AG10803 (cell line): ENCODE measurements at regions not wholly inside any gene's neighbourhood (a gene's known extent, or its start where the extent isn't known, plus 50 kb on each side); places are given as distances from the start of the nearest gene placed in this dataset.

Experiments used
- DNase-seq: peaks from one replicate; pipeline ENCODE4 v3.0.0; 2010; ENCODE audit warnings: low read depth
- H3K4me3 ChIP-seq: 2 replicates; pipeline ENCODE4 v1.5.1; 2011; ENCODE audit warnings: mild to moderate bottlenecking, low read length, control low read depth
- CTCF ChIP-seq: conservative IDR thresholded peaks from 2 replicates; pipeline ENCODE4 v1.5.1; 2011; ENCODE audit warnings: mild to moderate bottlenecking, low read length, control low read depth, inconsistent platforms

GRCh38 chr10:44033008-44033407 lies 351.9 kb downstream of the CXCL12 start:
- H3K4me3 ChIP-seq, result no peak overlapping the region
- TF ChIP-seq CTCF, result no peak
- DNase-seq, result peak; percentile 69

DNA sequence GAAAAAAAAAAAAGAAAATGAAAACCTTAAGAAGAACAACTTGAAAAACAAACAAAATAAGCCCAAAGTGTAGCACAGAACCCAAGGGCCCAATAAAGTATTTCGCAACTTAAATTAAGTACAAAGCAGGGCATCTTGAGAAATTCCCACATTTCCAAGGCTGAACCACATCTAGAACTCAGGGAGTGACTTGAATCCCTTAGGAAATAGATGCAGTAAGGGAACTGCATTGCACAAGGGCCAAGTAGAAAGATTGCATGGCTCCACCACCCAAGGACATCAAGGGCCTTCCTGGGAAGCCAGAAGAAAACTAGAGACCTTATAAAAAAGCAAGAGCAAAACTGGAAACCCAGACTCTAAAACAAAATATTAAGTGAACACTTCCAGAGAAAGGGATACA lies 352.7 kb downstream of the CXCL12 start:
- H3K4me3 ChIP-seq, result no peak overlapping the region
- TF ChIP-seq CTCF, result no peak
- DNase-seq, result peak; percentile 83

- H3K4me3 ChIP-seq, result no peak overlapping the region
- TF ChIP-seq CTCF, result no peak
- peak; percentile 35 for DNase-seq
These were observed 354.2 kb downstream of the CXCL12 start for GRCh38 chr10:44030738-44031137.

DNA sequence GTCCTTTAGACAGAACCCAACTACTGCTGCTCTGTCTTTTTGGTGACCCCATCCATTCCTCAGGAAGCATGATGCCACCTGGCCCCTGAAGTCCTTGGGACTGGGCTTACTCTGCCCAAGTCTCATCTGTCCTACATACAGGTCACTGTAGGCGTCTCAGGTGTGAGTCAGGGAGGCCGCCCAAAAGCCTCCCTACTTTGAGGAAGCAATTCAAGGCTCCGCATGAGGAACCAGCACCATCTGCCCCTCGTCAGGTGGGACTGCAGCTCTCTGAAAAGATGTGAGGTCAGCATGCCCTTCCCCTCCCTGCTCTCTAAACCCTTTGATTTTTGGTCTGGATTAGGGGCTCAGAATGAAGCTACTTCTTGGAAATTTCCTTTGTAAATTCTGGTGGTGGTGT lies 354.8 kb downstream of the CXCL12 start:
- TF ChIP-seq CTCF, result no peak
- H3K4me3 ChIP-seq, result no peak overlapping the region
- no peak for DNase-seq

DNA sequence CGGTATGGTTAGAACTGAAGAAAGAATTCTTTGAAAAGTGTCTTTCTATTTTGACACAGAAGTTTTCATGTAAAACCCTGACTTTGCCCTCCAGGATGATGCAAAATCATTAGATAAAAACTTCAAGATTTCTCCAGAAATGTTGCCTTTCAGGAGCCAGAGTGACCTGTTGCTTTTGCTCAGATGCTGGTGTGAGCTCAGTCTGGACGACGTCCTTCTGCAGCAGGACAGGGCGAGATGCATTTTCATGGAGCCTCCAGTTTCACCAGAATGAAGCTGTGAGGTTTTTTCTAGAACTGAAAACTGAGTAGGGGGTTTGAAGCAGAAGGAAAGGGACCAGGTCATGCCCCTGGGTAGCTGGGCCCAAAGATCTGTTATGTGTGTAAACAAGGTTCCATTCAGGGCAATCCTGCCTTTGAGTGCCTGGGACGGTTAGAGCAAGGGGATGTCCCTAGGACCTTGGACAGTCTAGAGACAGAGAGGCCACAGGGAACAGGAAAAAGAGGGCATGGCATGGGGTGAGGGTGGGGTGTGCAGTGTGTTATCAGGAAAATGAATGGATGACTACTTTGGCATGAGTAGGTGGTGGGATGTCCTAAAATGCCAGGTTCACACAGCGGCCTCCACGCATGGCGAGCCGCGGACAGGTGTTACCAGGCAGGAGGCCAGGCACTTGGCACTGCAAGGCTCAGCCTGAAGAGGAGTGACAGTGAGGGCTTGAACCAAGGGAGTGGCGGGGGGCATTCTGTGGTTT lies 356.3 kb downstream of the CXCL12 start:
- no peak for DNase-seq
- H3K4me3 ChIP-seq, result no peak overlapping the region
- TF ChIP-seq CTCF, result no peak

DNA sequence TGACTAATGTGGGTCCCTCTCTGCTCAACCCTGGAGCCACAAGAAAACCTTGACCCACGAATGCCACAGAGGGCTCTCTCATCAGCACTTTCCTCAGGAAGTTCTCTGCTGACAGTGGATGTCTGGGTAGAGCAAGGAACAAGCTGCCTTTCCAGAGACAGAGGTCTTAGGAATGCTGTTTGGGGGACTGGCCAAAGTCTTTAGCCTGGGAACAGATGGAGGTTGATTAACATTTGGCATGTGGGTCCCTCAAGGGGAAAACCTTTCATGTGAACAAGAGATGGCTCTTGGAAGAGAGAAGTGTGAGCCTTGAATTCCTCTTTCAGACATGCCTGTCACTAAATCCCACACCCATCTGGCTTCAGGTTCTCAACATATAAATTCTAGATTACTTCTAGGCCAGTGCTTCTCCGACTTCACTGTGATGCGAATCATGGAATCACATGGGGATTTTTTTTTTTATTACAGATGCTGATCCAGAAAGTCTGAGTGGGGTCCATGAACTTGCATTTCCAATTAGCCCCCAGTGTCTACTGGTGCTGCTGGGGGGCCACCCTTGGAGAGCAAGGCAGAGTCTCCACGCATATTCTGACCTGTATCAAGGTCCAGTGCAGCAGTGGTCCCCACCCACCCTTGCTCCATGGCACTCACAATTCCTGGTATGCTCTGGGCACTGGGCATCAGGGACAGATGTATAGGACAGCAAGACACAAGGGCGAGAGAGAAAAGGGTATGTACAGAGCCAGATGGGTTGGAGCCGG lies 360.4 kb downstream of the CXCL12 start:
- TF ChIP-seq CTCF, result no peak
- DNase-seq, result peak; percentile 86
- H3K4me3 ChIP-seq, result no peak overlapping the region

GRCh38 chr10:44023517-44023916 lies 361.4 kb downstream of the CXCL12 start:
- no peak for TF ChIP-seq CTCF

More at GRCh38 chr10:44023517-44023916, 361.4 kb downstream of the CXCL12 start:
- H3K4me3 ChIP-seq, result no peak overlapping the region
- no peak for DNase-seq
